H1 (cell line): ENCODE measurements at regions not wholly inside any gene's neighbourhood (a gene's known extent, or its start where the extent isn't known, plus 50 kb on each side); places are given as distances from the start of the nearest gene placed in this dataset.

Experiments
- RNF2 ChIP-seq: fragments of 200-900, 300-1000 bp; sonication (generic); IDR thresholded peaks from 2 replicates; pipeline ENCODE4 v1.7.1; 2016; ENCODE audit warnings: borderline replicate concordance, low read depth, mild to moderate bottlenecking, antibody characterized with exemption, low read length; ENCODE audit not compliant: poor library complexity, severe bottlenecking; ENCODE audit errors: missing control alignments

- TF ChIP-seq RNF2: no peak
- TF ChIP-seq, all 59 proteins: peak for 0
These were observed 355.4 kb downstream of the RPS4Y2 start (continued) for GRCh38 chrY:21111313-21111712.
